SK-N-MC (cell line): ENCODE measurements at regions not wholly inside any gene's neighbourhood (a gene's known extent, or its start where the extent isn't known, plus 50 kb on each side); places are given as distances from the start of the nearest gene placed in this dataset.

Experiments used
- EZH2 ChIP-seq: fragments of 200-600 bp; sonication (generic); IDR thresholded peaks from one replicate; pipeline ENCODE4 v1.6.1; 2017; ENCODE audit warnings: antibody characterized with exemption
- FOXP2 ChIP-seq: optimal IDR thresholded peaks from 2 replicates; pipeline ENCODE3; 2011; ENCODE audit warnings: mild to moderate bottlenecking, moderate library complexity; ENCODE audit not compliant: insufficient read depth; ENCODE audit errors: extremely low read length, control extremely low read depth
- POLR2AphosphoS5 ChIP-seq: IDR thresholded peaks from 2 replicates; pipeline ENCODE4 v1.6.1; 2012; ENCODE audit warnings: mild to moderate bottlenecking, low read depth, low read length, borderline replicate concordance

GRCh38 chr3:187947927-187948682 lies 202.8 kb upstream of the BCL6 start:
- TF ChIP-seq POLR2AphosphoS5 (no peak), EZH2 (no peak), FOXP2 (no peak)
